NCI-H524 (cell line): ENCODE measurements at regions not wholly inside any gene's neighbourhood (a gene's known extent, or its start where the extent isn't known, plus 50 kb on each side); places are given as distances from the start of the nearest gene placed in this dataset.

ENCODE experiments used
- DNase-seq, 2 experiments: peaks; one replicate each; lab custom pipeline; 2025; lab: John Stamatoyannopoulos, UW

GRCh38 chr5:159819591-159820411 lies 96.5 kb upstream of the ADRA1B start:
- DNase-seq: no peak

- DNase-seq: no peak
Measured at GRCh38 chr5:159820692-159821091, 95.6 kb upstream of the ADRA1B start.

GRCh38 chr5:159821461-159821940 lies 94.8 kb upstream of the ADRA1B start:
- no peak for DNase-seq

GRCh38 chr5:159824188-159825161 lies 91.8 kb upstream of the ADRA1B start:
- DNase-seq: no peak

- no peak for DNase-seq
Measured at GRCh38 chr5:159825551-159826051, 90.7 kb upstream of the ADRA1B start.

- no peak for DNase-seq
Measured at GRCh38 chr5:159826351-159827214, 89.7 kb upstream of the ADRA1B start.

GRCh38 chr5:159827861-159828260 lies 88.4 kb upstream of the ADRA1B start:
- DNase-seq: no peak

GRCh38 chr5:159832073-159832472 lies 84.2 kb upstream of the ADRA1B start:
- no peak for DNase-seq

GRCh38 chr5:159833088-159833487 lies 83.2 kb upstream of the ADRA1B start:
- no peak for DNase-seq

GRCh38 chr5:159833846-159834245 lies 82.4 kb upstream of the ADRA1B start:
- DNase-seq: no peak

- no peak for DNase-seq
Measured at GRCh38 chr5:159835548-159835947, 80.7 kb upstream of the ADRA1B start.

GRCh38 chr5:159836691-159837090 lies 79.6 kb upstream of the ADRA1B start:
- DNase-seq: no peak

- DNase-seq: no peak
Measured at GRCh38 chr5:159837860-159838259, 78.4 kb upstream of the ADRA1B start.

- no peak for DNase-seq
Measured at GRCh38 chr5:159838551-159839222, 77.6 kb upstream of the ADRA1B start.

- DNase-seq: no peak
Measured at GRCh38 chr5:159844267-159845121, 71.8 kb upstream of the ADRA1B start.

GRCh38 chr5:159849437-159850083 lies 66.7 kb upstream of the ADRA1B start:
- DNase-seq: no peak

- DNase-seq: no peak
Measured at GRCh38 chr5:159850160-159850559, 66.1 kb upstream of the ADRA1B start.

- DNase-seq: no peak
Measured at GRCh38 chr5:159851053-159851452, 65.2 kb upstream of the ADRA1B start.

GRCh38 chr5:159854916-159855315 lies 61.4 kb upstream of the ADRA1B start:
- DNase-seq: no peak
